NB4 (cell line): ENCODE measurements at regions not wholly inside any gene's neighbourhood (a gene's known extent, or its start where the extent isn't known, plus 50 kb on each side); places are given as distances from the start of the nearest gene placed in this dataset.
"Not testable (repeated sequence)": the region's sequence is repeated elsewhere in the genome, so short reads cannot be mapped to it uniquely, and the experiment has no call there.

Source experiments
- DNase-seq: peaks from one replicate; pipeline ENCODE4 v3.0.0; 2010; ENCODE audit warnings: low read depth
- H3K4me3 ChIP-seq: one replicate; pipeline ENCODE4 v1.5.1; 2011; ENCODE audit warnings: mild to moderate bottlenecking, low read depth, low read length, moderate library complexity
- CTCF ChIP-seq: IDR thresholded peaks from one replicate; pipeline ENCODE4 v1.5.1; 2012; ENCODE audit warnings: low read depth, low read length
- MYC ChIP-seq: IDR thresholded peaks from 2 replicates; pipeline ENCODE4 v1.6.1; 2011; ENCODE audit warnings: low read depth, low read length
- POLR2A ChIP-seq: IDR thresholded peaks from 2 replicates; pipeline ENCODE4 v1.6.1; 2011; ENCODE audit warnings: mild to moderate bottlenecking; ENCODE audit not compliant: insufficient read length; ENCODE audit errors: extremely low read depth
- TF ChIP-seq, protein P1 (sequence below): IDR thresholded peaks from 2 replicates; pipeline ENCODE4 v1.6.1; 2011; ENCODE audit warnings: low read depth, low read length

DNA sequence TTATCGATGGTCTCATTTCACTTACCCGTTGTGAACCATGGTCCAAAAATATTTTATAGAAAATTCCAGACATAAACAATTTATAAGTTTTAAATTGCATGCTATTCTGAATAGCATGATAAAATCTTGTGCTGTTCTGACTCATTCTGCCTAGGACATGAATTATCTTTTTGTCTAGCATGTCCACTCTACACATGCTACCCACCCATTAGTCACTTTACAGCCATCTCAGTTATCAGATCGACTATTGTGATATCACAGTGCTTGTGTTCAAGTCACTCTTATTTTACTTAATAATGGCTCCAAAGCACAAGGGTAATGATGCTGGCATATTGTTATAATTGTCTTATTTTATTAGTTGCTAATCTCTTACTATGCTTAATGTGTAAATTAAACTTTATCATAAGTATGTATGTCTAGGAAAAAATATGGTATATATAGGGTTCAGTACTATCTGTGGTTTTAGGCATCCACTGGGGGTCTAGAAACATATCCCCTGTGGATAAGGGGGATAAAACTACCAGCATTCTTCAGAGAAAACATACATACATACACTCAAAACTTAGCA is 252.0 kb upstream of the HTR1E start:
- no peak overlapping the region for H3K4me3 ChIP-seq
- DNase-seq, result no peak

GRCh38 chr6:86683132-86683908 is 254.0 kb upstream of the HTR1E start:
- TF ChIP-seq CTCF (no peak), MYC (no peak), POLR2A (no peak)
- TF ChIP-seq, protein P1, sequence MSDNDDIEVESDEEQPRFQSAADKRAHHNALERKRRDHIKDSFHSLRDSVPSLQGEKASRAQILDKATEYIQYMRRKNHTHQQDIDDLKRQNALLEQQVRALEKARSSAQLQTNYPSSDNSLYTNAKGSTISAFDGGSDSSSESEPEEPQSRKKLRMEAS, result no peak
- no peak overlapping the region for H3K4me3 ChIP-seq
- no peak for DNase-seq

More for the DNA sequence above, 252.0 kb upstream of the HTR1E start:
- TF ChIP-seq CTCF, result no peak
- TF ChIP-seq MYC, result no peak
- no peak for TF ChIP-seq POLR2A
- TF ChIP-seq, protein P1, result no peak

DNA sequence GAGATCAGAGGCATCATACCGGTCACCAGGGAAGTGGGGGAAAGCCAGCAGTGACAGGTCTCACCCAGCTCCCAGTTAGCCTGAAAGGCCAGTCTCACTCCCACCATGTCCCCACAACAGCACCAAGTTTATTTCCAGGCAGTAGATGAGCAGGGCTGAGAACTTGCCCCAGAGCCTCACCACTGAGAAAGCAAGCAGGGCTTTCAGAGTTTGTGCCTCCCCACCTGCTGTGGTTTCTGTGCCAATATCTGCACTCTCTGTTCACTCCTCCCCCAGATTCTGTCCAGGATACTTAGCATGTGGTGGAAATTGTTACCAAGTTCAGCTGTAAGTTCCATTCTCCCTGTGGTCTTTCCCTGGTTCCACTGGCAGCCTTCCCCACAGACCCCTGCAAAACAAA is 255.0 kb upstream of the HTR1E start:
- TF ChIP-seq CTCF (no peak), MYC (no peak), POLR2A (no peak)
- TF ChIP-seq, protein P1, result no peak
- no peak overlapping the region for H3K4me3 ChIP-seq
- DNase-seq, result no peak

GRCh38 chr6:86681140-86681539 is 256.2 kb upstream of the HTR1E start:
- H3K4me3 ChIP-seq, DNase-seq: not testable (repeated sequence)

GRCh38 chr6:86672125-86672524 is 265.2 kb upstream of the HTR1E start:
- H3K4me3 ChIP-seq, DNase-seq: not testable (repeated sequence)

GRCh38 chr6:86657192-86657591 is 280.1 kb upstream of the HTR1E start:
- H3K4me3 ChIP-seq, result no peak overlapping the region
- DNase-seq, result no peak
- TF ChIP-seq, protein P1, result no peak
- TF ChIP-seq CTCF (no peak), MYC (no peak), POLR2A (no peak)

- no peak for DNase-seq
- TF ChIP-seq CTCF, result no peak
- TF ChIP-seq MYC, result no peak
- no peak for TF ChIP-seq POLR2A
- TF ChIP-seq, protein P1, result no peak
- no peak overlapping the region for H3K4me3 ChIP-seq
These were observed 308.2 kb upstream of the HTR1E start for GRCh38 chr6:86629123-86629522.
